ENCODE measurements at regions not wholly inside any gene's neighbourhood (a gene's known extent, or its start where the extent isn't known, plus 50 kb on each side); places are given as distances from the start of the nearest gene placed in this dataset.

- no peak for TF ChIP-seq POLR2A (IDR thresholded peaks at IDR 0.05)
- TF ChIP-seq, protein P1, sequence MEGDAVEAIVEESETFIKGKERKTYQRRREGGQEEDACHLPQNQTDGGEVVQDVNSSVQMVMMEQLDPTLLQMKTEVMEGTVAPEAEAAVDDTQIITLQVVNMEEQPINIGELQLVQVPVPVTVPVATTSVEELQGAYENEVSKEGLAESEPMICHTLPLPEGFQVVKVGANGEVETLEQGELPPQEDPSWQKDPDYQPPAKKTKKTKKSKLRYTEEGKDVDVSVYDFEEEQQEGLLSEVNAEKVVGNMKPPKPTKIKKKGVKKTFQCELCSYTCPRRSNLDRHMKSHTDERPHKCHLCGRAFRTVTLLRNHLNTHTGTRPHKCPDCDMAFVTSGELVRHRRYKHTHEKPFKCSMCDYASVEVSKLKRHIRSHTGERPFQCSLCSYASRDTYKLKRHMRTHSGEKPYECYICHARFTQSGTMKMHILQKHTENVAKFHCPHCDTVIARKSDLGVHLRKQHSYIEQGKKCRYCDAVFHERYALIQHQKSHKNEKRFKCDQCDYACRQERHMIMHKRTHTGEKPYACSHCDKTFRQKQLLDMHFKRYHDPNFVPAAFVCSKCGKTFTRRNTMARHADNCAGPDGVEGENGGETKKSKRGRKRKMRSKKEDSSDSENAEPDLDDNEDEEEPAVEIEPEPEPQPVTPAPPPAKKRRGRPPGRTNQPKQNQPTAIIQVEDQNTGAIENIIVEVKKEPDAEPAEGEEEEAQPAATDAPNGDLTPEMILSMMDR (IDR thresholded peaks at IDR 0.05), result no peak
Observed at GRCh38 chr1:79745929-79746328, 739.4 kb upstream of the ADGRL4 start.
